Activated T-cell treated with anti-CD3 and anti-CD28 coated beads, Interleukin-2, amount 50 U/mL, for 24 hours (primary cell): ENCODE measurements at regions not wholly inside any gene's neighbourhood (a gene's known extent, or its start where the extent isn't known, plus 50 kb on each side); places are given as distances from the start of the nearest gene placed in this dataset.

Source experiments
- DNase-seq: peaks from one replicate; pipeline ENCODE4 v3.0.0-alpha.2; 2020
- H3K27ac Mint-ChIP-seq: 2 replicates; pipeline ENCODE4 v1.8.0; 2020; ENCODE audit warnings: mild to moderate bottlenecking, mixed read lengths
- H3K27me3 Mint-ChIP-seq: 2 replicates; pipeline ENCODE4 v1.8.0; 2020; ENCODE audit warnings: mixed read lengths
- H3K36me3 Mint-ChIP-seq: 2 replicates; pipeline ENCODE4 v1.8.0; 2020; ENCODE audit warnings: low read depth, mixed read lengths
- H3K4me1 Mint-ChIP-seq: 2 replicates; pipeline ENCODE4 v1.8.0; 2020; ENCODE audit warnings: low read depth, mixed read lengths
- H3K4me3 Mint-ChIP-seq: 2 replicates; pipeline ENCODE4 v1.8.0; 2020; ENCODE audit warnings: mild to moderate bottlenecking, moderate library complexity, mixed read lengths
- H3K9me3 Mint-ChIP-seq: 2 replicates; pipeline ENCODE4 v1.8.0; 2020; ENCODE audit warnings: mixed read lengths

DNA sequence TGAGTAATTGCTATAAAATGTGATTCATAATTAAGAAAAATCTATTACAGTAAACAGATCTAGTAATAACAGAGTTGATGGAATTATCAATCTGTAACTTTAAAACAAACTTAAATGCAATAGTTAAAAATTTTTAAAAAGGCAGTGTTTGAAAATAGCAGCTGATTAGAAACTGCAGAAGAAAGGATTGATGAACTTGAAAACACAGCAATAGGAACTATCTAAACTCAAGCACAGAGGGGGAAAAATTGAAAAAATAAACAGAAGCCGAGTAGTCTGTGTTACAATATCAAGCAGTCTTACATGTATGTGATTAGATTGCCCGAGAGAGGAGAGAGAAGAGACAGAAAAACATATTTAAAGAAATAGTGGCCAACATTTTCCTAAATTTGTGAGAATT lies 569.0 kb upstream of the B3GALT2 start:
- Mint-ChIP-seq H3K27me3 (no peaks in the 10 kb centered on the region), H3K4me3 (no peak overlapping the region), H3K27ac (no peak overlapping the region), H3K4me1 (peaks cover 5% of the 10 kb centered on the region), H3K36me3 (no peaks in the 10 kb centered on the region), H3K9me3 (no peaks in the 10 kb centered on the region)
- no peak for DNase-seq

DNA sequence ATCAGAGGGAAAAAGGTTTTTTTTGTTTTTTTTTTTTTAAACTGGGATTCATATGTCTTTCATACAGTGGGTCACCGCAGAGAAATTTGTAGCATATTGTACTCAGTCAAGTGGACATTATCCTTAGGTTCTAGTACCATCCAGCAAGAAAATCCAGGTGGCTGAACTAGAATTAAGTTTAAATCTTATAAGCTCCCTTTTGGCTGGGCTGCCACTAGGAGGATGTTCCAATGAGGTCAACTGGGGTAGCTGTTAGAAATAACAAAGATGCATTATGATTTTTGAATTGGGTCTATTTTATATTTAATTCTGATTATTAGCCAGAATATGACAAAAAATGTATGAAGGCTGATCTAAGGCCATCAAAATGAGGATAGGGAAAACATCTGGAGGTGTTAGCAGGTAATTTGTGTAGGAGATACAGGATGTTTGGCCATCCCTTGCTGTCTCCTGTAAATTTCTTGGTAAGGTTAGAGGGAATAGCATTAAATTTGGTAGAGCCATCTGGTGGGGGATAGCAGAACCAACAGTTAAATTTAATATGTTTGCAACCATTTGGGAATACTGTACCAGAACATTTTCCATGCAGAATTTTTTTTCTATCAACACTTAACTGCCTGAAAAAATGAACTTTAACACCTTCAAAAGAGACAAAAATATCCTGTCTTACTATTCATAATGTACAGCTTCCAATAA lies 568.5 kb upstream of the B3GALT2 start:
- H3K4me1 Mint-ChIP-seq, result peaks cover 5% of the 10 kb centered on the region
- no peak overlapping the region for H3K27ac Mint-ChIP-seq
- H3K9me3 Mint-ChIP-seq, result no peaks in the 10 kb centered on the region
- H3K36me3 Mint-ChIP-seq, result no peaks in the 10 kb centered on the region
- DNase-seq, result no peak
- H3K27me3 Mint-ChIP-seq, result no peaks in the 10 kb centered on the region
- H3K4me3 Mint-ChIP-seq, result no peak overlapping the region

DNA sequence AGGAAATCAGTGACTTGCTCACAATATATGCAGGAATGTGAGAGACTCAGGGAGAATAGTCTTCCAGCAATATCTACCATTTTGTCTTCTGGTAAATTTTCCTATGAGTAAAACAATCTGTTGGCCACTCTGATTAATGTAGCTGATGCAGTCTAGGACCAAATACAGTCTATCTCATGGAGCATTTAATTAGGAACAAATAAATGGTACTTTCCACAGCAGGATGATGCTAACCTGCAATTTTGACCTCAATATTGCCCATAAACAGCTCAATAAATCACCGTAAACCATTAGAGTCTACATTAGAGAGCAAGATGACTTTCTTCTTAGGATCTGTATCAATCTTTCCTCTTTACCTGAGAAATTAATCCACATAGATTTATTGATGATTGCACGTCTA lies 567.7 kb upstream of the B3GALT2 start:
- Mint-ChIP-seq H3K9me3 (no peaks in the 10 kb centered on the region), H3K4me3 (no peak overlapping the region), H3K27ac (no peak overlapping the region), H3K27me3 (no peaks in the 10 kb centered on the region), H3K4me1 (peaks cover 5% of the 10 kb centered on the region), H3K36me3 (no peaks in the 10 kb centered on the region)
- no peak for DNase-seq

DNA sequence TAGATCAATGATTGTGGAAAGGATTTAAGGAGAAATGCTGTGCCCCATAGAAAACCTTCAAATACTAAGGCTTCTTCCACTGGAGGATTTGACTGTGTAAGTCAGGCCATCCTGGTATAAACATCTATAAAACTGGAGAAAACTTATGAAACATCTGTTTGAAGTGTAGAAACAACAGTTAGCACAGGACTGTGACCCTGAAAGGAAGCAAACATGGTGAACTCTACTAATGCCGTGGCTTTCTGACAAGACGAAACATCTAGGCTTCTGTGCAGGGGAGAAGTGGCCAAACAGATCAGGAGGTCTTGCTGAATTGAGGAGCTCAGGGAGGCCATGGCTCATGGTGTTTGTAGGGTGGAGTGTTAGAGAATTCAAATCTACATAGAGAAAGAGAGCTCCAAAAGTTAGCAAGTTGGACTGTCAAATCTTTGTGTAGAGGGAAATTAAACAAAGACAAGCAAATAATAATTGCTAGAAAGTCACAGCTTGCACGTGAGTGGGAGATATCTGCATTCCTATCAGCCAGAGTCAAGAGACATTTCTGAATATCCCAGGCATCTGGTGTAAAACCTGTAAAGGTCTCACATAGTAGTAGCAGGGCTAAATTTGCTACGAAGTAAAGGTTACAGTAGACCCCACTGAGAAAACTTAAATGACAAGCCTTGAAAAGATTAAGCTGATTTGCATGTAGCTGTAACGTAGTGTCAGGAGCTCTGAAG lies 566.8 kb upstream of the B3GALT2 start:
- H3K4me1 Mint-ChIP-seq, result peaks cover 5% of the 10 kb centered on the region
- H3K27me3 Mint-ChIP-seq, result no peaks in the 10 kb centered on the region
- H3K4me3 Mint-ChIP-seq, result no peak overlapping the region
- no peak for DNase-seq
- H3K36me3 Mint-ChIP-seq, result no peaks in the 10 kb centered on the region
- no peak overlapping the region for H3K27ac Mint-ChIP-seq
- no peaks in the 10 kb centered on the region for H3K9me3 Mint-ChIP-seq

DNA sequence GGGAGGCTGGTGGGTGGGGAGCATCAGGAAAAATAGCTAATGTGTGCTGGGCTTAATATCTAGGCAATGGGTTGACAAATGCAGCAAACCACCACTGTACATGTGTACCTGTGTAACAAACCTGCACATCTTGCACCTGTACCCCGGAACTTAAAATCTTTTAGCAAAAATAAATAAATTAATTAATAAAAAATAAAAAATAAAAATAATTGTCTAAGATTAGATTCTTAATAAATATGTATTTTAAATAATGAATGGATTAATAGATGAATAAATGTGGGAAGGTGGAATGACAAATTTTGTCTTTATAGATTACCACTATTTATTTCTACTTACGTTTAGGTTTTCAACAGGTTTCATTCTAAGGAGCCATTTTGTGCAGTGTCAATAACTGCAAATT lies 563.5 kb upstream of the B3GALT2 start:
- H3K27ac Mint-ChIP-seq, result no peak overlapping the region
- H3K4me1 Mint-ChIP-seq, result peaks cover 4% of the 10 kb centered on the region
- no peaks in the 10 kb centered on the region for H3K36me3 Mint-ChIP-seq

DNA sequence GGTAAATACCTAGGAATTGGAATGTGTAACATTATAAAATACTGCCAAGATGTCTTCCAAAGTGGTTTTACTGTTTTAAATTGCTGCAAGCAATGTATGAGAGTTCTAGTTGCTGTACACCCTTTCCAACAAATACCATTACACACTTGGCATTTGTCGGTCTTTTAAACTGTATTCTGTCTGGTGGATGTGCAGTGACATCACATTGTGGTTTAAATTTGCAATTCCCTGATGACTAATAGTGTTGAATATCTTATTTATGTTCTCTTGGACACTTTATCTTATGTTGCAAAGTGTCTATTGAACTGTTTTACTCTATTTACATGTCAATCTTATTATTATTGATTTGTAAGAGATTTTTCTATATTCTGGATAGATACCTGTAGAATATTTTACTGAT lies 561.2 kb upstream of the B3GALT2 start:
- Mint-ChIP-seq H3K4me1 (peaks cover 1% of the 10 kb centered on the region), H3K36me3 (no peaks in the 10 kb centered on the region), H3K4me3 (no peak overlapping the region), H3K9me3 (no peaks in the 10 kb centered on the region), H3K27me3 (no peaks in the 10 kb centered on the region), H3K27ac (no peak overlapping the region)
- DNase-seq, result no peak

More for the DNA sequence above, 563.5 kb upstream of the B3GALT2 start:
- Mint-ChIP-seq H3K9me3 (no peaks in the 10 kb centered on the region), H3K4me3 (no peak overlapping the region), H3K27me3 (no peaks in the 10 kb centered on the region)
- no peak for DNase-seq

DNA sequence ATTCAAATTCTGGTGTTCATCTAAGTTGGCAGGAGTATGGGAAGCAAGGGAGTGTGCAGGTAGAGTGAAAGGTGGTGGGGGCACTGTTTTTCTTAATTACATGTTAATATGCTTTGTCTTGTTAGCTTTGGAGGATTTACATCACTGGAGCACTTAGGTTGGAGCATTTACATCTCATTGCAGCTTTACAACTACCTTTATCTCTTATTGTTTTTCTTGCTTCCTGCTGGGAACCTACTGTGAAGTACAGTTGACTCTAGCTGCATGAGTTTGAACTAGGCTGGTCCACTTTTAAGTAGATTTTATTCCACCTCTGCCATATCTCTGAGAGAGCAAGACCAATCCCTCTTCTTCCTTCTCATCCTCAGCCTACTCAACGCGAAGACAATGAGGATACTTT lies 554.8 kb upstream of the B3GALT2 start:
- no peak overlapping the region for H3K27ac Mint-ChIP-seq
- H3K9me3 Mint-ChIP-seq, result no peaks in the 10 kb centered on the region
- no peaks in the 10 kb centered on the region for H3K27me3 Mint-ChIP-seq
- no peaks in the 10 kb centered on the region for H3K36me3 Mint-ChIP-seq
- no peak for DNase-seq
- H3K4me3 Mint-ChIP-seq, result no peak overlapping the region
- peaks cover 2% of the 10 kb centered on the region for H3K4me1 Mint-ChIP-seq

DNA sequence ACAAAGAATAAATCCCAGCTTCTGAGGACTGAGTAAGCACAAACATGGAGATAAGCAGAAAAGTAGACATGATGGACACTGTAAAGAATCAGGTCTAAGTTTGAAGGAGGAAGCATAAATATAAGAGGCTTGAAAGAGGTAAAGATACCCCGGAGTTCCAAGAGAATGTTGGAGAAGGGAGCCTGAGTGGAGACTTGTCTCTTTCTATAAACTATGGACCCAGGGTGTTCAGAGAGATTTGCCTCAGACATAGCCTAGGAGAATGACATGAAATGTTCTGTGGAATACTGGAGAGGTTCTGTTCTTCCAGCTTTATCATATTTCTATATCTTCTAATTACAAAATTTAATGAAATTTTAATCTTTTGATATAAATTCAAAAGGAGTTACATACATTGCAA lies 554.3 kb upstream of the B3GALT2 start:
- H3K27me3 Mint-ChIP-seq, result no peaks in the 10 kb centered on the region
- H3K36me3 Mint-ChIP-seq, result no peaks in the 10 kb centered on the region
- no peaks in the 10 kb centered on the region for H3K9me3 Mint-ChIP-seq
- peaks cover 2% of the 10 kb centered on the region for H3K4me1 Mint-ChIP-seq
- H3K27ac Mint-ChIP-seq, result no peak overlapping the region
- H3K4me3 Mint-ChIP-seq, result no peak overlapping the region
- DNase-seq, result no peak

DNA sequence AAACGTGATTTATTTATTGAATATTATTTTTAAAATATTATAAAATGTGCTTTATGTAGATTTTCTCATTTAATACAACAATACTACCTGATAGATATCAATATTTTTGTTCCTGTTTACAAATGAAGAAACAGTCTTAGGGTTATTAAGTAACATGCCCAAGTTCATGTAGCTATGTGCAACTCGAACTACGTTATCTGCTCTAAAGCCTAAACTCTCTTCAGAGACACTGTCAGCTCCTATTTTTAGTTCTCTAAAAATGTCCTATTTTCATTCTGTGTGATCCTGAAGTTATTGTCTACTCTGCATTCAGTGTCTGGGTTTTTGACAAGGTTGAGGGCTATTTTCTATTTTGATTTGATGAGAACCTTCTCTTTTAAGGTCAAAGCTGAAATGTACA lies 550.1 kb upstream of the B3GALT2 start:
- Mint-ChIP-seq H3K9me3 (no peaks in the 10 kb centered on the region), H3K27me3 (no peaks in the 10 kb centered on the region), H3K27ac (no peak overlapping the region), H3K4me3 (no peak overlapping the region), H3K36me3 (no peaks in the 10 kb centered on the region), H3K4me1 (peaks cover 2% of the 10 kb centered on the region)
- DNase-seq, result no peak

DNA sequence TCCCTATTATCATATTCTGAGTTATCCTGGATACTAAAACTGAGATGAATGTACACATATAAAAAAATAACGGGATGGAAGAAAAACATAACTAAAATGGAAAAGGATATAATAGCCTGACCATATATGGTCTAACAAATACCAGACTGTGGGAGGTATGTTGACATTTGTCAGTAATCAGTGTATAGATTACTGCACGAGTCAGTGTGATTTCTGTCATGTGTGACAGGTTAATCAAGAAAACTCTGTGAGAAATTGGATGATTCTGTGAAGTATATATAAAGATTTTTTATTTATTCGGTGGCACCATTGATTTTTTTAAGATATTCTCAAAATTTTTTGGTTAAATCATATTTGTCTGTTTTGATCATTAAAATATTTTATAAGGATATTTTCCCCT lies 547.3 kb upstream of the B3GALT2 start:
- no peak for DNase-seq
- Mint-ChIP-seq H3K36me3 (no peaks in the 10 kb centered on the region), H3K4me3 (no peak overlapping the region), H3K27me3 (no peaks in the 10 kb centered on the region), H3K9me3 (no peaks in the 10 kb centered on the region), H3K4me1 (peaks cover 2% of the 10 kb centered on the region), H3K27ac (no peak overlapping the region)

DNA sequence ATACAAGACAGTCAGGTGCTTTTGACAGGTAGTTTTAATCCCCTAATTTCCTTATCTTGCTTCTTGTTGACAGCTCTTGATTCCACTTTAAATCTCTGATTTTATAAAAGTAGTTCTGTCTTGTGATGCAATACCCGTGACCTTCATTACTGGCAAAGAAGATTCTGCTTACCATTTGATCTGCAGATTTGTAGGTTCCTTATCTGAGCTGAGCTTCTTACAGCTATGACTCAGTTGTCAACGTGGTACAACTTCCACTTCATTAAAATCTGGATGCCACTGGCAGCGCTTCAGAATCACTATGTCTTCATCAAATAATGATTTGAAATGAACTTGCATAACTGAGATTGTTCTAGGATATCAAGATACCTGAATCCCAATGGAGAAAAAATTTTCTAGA lies 543.6 kb upstream of the B3GALT2 start:
- Mint-ChIP-seq H3K9me3 (no peaks in the 10 kb centered on the region), H3K4me1 (peaks cover 4% of the 10 kb centered on the region), H3K27me3 (no peaks in the 10 kb centered on the region), H3K36me3 (no peaks in the 10 kb centered on the region), H3K4me3 (no peak overlapping the region), H3K27ac (no peak overlapping the region)
- DNase-seq, result no peak

DNA sequence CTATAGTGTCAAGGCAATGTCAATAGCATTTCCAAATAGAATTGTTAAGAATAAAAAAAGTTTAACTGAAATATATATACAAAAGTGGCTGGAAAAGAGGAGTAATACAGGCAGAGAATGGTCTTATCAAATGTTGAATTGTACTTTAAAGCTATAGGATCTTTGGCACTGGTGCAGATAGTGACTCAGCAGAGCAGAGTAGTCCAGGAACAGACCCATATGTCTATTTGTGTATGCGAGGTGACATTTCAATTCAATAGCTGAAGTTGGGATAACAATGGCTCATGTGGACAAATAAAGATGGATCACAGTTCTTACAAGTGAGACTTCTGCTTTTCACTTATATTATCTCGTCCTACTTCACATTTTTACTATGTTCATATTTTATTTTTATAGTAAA lies 543.0 kb upstream of the B3GALT2 start:
- Mint-ChIP-seq H3K4me3 (no peak overlapping the region), H3K36me3 (no peaks in the 10 kb centered on the region), H3K27me3 (no peaks in the 10 kb centered on the region), H3K9me3 (peaks cover 2% of the 10 kb centered on the region), H3K4me1 (peaks cover 4% of the 10 kb centered on the region), H3K27ac (no peak overlapping the region)
- DNase-seq, result no peak

DNA sequence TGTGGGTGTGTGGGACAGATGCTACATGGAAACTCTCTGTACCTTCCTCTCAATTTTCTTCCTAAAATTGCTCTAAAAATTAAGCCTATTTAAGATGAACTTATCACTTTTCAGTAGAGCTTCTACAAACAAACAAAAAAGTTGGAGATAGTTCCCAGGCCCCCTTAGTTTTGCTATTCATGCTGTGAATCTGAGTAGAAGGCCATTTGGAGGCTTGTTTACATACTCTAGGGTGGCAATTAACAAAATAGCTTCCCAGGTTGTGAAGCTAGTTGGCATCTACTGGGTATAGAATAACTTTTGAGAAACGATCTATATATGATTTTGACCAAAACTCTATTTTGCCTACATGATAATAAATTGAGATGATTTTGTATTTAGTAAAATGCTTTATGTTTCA lies 541.4 kb upstream of the B3GALT2 start:
- no peak for DNase-seq
- H3K36me3 Mint-ChIP-seq, result no peaks in the 10 kb centered on the region
- no peak overlapping the region for H3K4me3 Mint-ChIP-seq
- no peaks in the 10 kb centered on the region for H3K27me3 Mint-ChIP-seq
- H3K27ac Mint-ChIP-seq, result no peak overlapping the region
- peaks cover 4% of the 10 kb centered on the region for H3K4me1 Mint-ChIP-seq
- H3K9me3 Mint-ChIP-seq, result peaks cover 2% of the 10 kb centered on the region

DNA sequence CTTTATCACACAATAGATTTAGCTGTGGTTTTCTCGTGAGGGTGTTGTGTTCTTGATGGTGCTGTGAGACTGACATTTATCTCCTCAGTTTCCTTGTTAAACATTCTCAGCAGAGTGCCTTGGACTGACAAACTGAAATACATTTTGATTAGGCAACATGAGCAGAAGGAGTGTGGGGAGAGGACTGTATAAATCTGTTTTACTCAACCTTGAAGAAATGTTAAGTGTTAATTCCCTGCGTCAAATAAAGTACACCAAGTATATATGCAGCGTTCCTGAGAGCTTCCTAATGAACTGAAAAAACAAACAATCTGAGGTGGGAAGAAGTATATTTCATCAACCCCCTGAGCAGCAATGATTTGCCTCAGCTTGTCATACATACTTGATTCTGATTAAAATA lies 540.3 kb upstream of the B3GALT2 start:
- Mint-ChIP-seq H3K4me3 (no peak overlapping the region), H3K36me3 (no peaks in the 10 kb centered on the region), H3K27me3 (no peaks in the 10 kb centered on the region), H3K27ac (no peak overlapping the region), H3K9me3 (peaks cover 2% of the 10 kb centered on the region), H3K4me1 (peaks cover 4% of the 10 kb centered on the region)
- no peak for DNase-seq

DNA sequence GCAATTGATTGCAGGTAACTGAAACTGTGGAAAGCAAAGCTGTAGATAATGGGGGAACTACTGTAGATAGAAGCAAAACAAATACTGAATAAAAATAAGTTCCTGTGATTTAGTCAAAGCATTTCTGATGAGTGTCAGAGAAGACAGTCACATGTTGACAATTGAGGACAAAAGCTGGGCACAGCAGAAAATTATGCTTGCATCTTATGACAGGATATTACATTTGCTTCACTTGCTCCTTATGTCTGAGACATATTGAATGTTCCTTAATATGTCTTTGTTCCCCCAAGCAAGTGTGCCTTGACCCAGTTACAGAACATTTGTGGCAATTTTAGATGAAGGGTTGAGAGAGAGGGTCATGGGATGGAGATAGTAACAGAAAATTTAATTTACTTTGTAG lies 526.0 kb upstream of the B3GALT2 start:
- no peak for DNase-seq
- no peaks in the 10 kb centered on the region for H3K27me3 Mint-ChIP-seq
- H3K27ac Mint-ChIP-seq, result no peak overlapping the region
- H3K36me3 Mint-ChIP-seq, result no peaks in the 10 kb centered on the region
- peaks cover 3% of the 10 kb centered on the region for H3K9me3 Mint-ChIP-seq
- peaks cover 7% of the 10 kb centered on the region for H3K4me1 Mint-ChIP-seq
- no peak overlapping the region for H3K4me3 Mint-ChIP-seq
